ENCODE measurements at regions not wholly inside any gene's neighbourhood (a gene's known extent, or its start where the extent isn't known, plus 50 kb on each side); places are given as distances from the start of the nearest gene placed in this dataset.
"Not testable (repeated sequence)": the region's sequence is repeated elsewhere in the genome, so short reads cannot be mapped to it uniquely, and the experiment has no call there.

GRCh38 chr13:39803156-39803555 is 147.7 kb downstream of the COG6 start:
- DNase-seq, result peak; percentile 93

GRCh38 chr13:39803851-39804250 is 148.4 kb downstream of the COG6 start:
- DNase-seq, result no peak

GRCh38 chr13:39804332-39805210 is 149.1 kb downstream of the COG6 start:
- no peak for DNase-seq

GRCh38 chr13:39809466-39809865 is 154.0 kb downstream of the COG6 start:
- DNase-seq, result no peak

- no peak for DNase-seq
Measured at GRCh38 chr13:39810091-39810877, 154.8 kb downstream of the COG6 start.

- no peak for DNase-seq
Measured at GRCh38 chr13:39811051-39811450, 155.6 kb downstream of the COG6 start.

GRCh38 chr13:39811696-39812095 is 156.2 kb downstream of the COG6 start:
- DNase-seq, result no peak

GRCh38 chr13:39815345-39816111 is 160.1 kb downstream of the COG6 start:
- no peak for DNase-seq

GRCh38 chr13:39816936-39817335 is 161.5 kb downstream of the COG6 start:
- DNase-seq, result no peak

- DNase-seq, result no peak
Measured at GRCh38 chr13:39818953-39819352, 163.5 kb downstream of the COG6 start.

GRCh38 chr13:39820606-39821005 is 165.1 kb downstream of the COG6 start:
- no peak for DNase-seq

- DNase-seq, result no peak
Measured at GRCh38 chr13:39821977-39822376, 166.5 kb downstream of the COG6 start.

- no peak for DNase-seq
Measured at GRCh38 chr13:39822437-39822836, 167.0 kb downstream of the COG6 start.

- DNase-seq, result no peak
Measured at GRCh38 chr13:39823063-39823713, 167.7 kb downstream of the COG6 start.

- DNase-seq, result no peak
Measured at GRCh38 chr13:39825886-39826285, 170.4 kb downstream of the COG6 start.

- peak; percentile 83 for DNase-seq
Measured at GRCh38 chr13:39835253-39835652, 179.8 kb downstream of the COG6 start.

- peak; percentile 78 for DNase-seq
Measured at GRCh38 chr13:39836038-39836437, 180.6 kb downstream of the COG6 start.

- not testable (repeated sequence) for DNase-seq
Measured at GRCh38 chr13:39837866-39838265, 182.4 kb downstream of the COG6 start.

GRCh38 chr13:39840201-39840600 is 184.7 kb downstream of the COG6 start:
- no peak for DNase-seq

- DNase-seq, result no peak
Measured at GRCh38 chr13:39847336-39847735, 191.9 kb downstream of the COG6 start.

GRCh38 chr13:39855236-39855635 is 199.8 kb downstream of the COG6 start:
- peak; percentile 71 for DNase-seq

GRCh38 chr13:39856714-39857113 is 201.3 kb downstream of the COG6 start:
- DNase-seq, result no peak

GRCh38 chr13:39858794-39859193 is 203.3 kb downstream of the COG6 start:
- DNase-seq, result no peak

Measured in islet precursor cell (in vitro differentiated cells).